ENCODE measurements at regions not wholly inside any gene's neighbourhood (a gene's known extent, or its start where the extent isn't known, plus 50 kb on each side); places are given as distances from the start of the nearest gene placed in this dataset.
A peak's percentile ranks its signal among the peaks of the same experiment; 100 is the strongest.

DNA sequence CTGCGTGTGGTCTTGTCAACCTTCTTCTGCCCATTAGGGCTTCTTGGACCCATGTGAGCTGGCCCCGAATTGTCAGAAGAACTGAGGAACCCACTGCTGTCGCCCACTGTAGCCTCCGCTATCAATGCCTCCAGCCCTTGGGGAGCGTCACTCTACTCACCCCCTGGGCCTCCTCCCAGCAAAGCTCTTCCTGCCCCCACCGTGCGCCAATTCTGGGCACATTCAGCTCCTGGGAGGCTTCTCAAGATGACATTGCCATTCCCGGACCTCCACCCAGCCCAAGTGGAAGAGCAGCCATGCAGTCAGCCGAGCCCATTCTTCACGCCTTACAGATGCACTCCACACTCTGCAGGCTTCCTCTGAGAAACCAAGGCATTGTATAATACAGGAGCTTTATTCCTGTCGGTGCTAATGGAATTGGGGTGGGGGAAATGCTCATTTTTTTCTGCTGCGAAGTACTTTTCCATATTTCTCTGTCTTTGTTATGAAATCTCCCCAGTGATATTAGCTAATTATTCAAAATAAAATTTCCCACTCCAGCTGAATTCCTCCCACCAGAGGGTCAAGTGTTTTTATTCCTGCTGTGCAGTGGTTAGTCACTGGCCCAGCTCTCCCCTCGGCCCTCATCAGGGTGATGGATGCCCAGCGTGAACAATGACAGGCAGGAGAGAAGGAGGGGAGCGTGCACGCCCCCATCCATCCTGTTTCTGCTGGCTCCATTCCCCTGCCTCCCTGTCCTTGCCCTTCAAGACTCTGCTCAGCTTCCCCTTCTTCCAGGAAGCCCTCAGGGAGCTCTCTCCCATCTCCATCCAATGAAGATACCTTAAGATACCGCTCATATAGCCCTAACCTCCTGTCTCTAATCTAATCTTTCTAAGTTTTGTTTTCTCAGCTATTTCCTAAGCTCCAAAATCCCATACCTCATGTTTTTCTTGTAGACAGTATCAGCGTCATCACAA is 87.7 kb downstream of the C16orf95 start:
- Mint-ChIP-seq H3K27ac (no peak overlapping the region), H3K4me1 (ENCODE audit: low read depth) (no peaks in the 10 kb centered on the region), H3K27me3 (ENCODE audit: low read depth) (peaks cover 10% of the 10 kb centered on the region), H3K9me3 (ENCODE audit: insufficient read depth) (no peaks in the 10 kb centered on the region), H3K4me3 (no peak overlapping the region), H3K36me3 (ENCODE audit: low read depth) (no peaks in the 10 kb centered on the region)
- DNase-seq (no peak), ATAC-seq (no peak)
- ChIA-PET CTCF (interaction anchor here (1.1 kb wide), 1 partner anchor 69 kb away, joined by 3 read pairs; no protein-coding TSS in a partner anchor), POLR2A (no interaction called here)

- DNase-seq: no peak
- peaks cover 16% of the 10 kb centered on the region for H3K27me3 Mint-ChIP-seq (ENCODE audit: low read depth)
- POLR2A ChIA-PET: no interaction called here
- H3K27ac Mint-ChIP-seq: no peak overlapping the region
- no peaks in the 10 kb centered on the region for H3K9me3 Mint-ChIP-seq (ENCODE audit: insufficient read depth)
- no peak for ATAC-seq
- H3K4me3 Mint-ChIP-seq: no peak overlapping the region
- H3K36me3 Mint-ChIP-seq (ENCODE audit: low read depth): no peaks in the 10 kb centered on the region
- H3K4me1 Mint-ChIP-seq (ENCODE audit: low read depth): peaks cover 4% of the 10 kb centered on the region
- CTCF ChIA-PET: no interaction called here
Measured at GRCh38 chr16:87230571-87230970, 86.6 kb downstream of the C16orf95 start.

GRCh38 chr16:87231295-87231694 is 85.9 kb downstream of the C16orf95 start:
- CTCF ChIA-PET: no interaction called here

GRCh38 chr16:87231911-87232310 is 85.3 kb downstream of the C16orf95 start:
- no peaks in the 10 kb centered on the region for H3K36me3 Mint-ChIP-seq (ENCODE audit: low read depth)
- ATAC-seq: no peak
- POLR2A ChIA-PET: no interaction called here
- peaks cover 17% of the 10 kb centered on the region for H3K4me1 Mint-ChIP-seq (ENCODE audit: low read depth)
- H3K27ac Mint-ChIP-seq: no peak overlapping the region
- no peak overlapping the region for H3K4me3 Mint-ChIP-seq
- peaks cover 19% of the 10 kb centered on the region for H3K27me3 Mint-ChIP-seq (ENCODE audit: low read depth)
- CTCF ChIA-PET: no interaction called here
- no peaks in the 10 kb centered on the region for H3K9me3 Mint-ChIP-seq (ENCODE audit: insufficient read depth)
- DNase-seq: no peak

More at GRCh38 chr16:87231295-87231694, 85.9 kb downstream of the C16orf95 start:
- DNase-seq: no peak
- Mint-ChIP-seq H3K27me3 (ENCODE audit: low read depth) (peaks cover 19% of the 10 kb centered on the region), H3K9me3 (ENCODE audit: insufficient read depth) (no peaks in the 10 kb centered on the region), H3K27ac (no peak overlapping the region), H3K4me3 (no peak overlapping the region), H3K36me3 (ENCODE audit: low read depth) (no peaks in the 10 kb centered on the region), H3K4me1 (ENCODE audit: low read depth) (peaks cover 11% of the 10 kb centered on the region)
- POLR2A ChIA-PET: no interaction called here
- no peak for ATAC-seq

- Mint-ChIP-seq H3K27ac (no peak overlapping the region), H3K9me3 (ENCODE audit: insufficient read depth) (no peaks in the 10 kb centered on the region), H3K27me3 (ENCODE audit: low read depth) (peaks cover 24% of the 10 kb centered on the region), H3K4me1 (ENCODE audit: low read depth) (peaks cover 21% of the 10 kb centered on the region), H3K4me3 (no peak overlapping the region), H3K36me3 (ENCODE audit: low read depth) (no peaks in the 10 kb centered on the region)
- ChIA-PET POLR2A (no interaction called here), CTCF (no interaction called here)
- no peak for ATAC-seq
- no peak for DNase-seq
Measured at GRCh38 chr16:87233928-87234327, 83.3 kb downstream of the C16orf95 start.

DNA sequence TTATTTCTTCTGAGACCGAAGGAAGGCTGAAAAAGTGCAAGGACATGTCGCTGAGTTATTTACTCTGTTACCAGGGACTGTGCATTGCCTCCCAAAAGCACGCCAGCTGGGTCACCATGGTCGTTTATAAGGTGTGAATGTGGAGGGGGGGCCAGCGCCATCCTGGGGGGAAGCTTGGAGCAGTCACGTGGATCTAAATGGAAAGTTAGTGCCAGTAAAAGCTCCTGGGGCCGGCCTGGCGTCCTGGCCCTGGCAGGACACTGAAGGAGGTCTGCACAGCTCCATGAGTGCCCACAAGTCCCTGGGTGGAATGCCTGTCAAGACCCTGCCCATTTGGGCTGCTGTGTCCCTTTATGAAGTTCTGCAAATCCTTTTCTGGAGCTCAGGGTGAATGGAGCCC is 82.6 kb downstream of the C16orf95 start:
- CTCF ChIA-PET: interaction anchor here (0.6 to 1.1 kb wide), 2 partner anchors 9 to 471 kb away, joined by 3 read pairs; no protein-coding TSS in a partner anchor
- H3K36me3 Mint-ChIP-seq (ENCODE audit: low read depth): no peaks in the 10 kb centered on the region
- peaks cover 21% of the 10 kb centered on the region for H3K4me1 Mint-ChIP-seq (ENCODE audit: low read depth)
- H3K27ac Mint-ChIP-seq: no peak overlapping the region
- no peaks in the 10 kb centered on the region for H3K9me3 Mint-ChIP-seq (ENCODE audit: insufficient read depth)
- no peak for DNase-seq
- H3K27me3 Mint-ChIP-seq (ENCODE audit: low read depth): peaks cover 27% of the 10 kb centered on the region
- POLR2A ChIA-PET: no interaction called here
- no peak for ATAC-seq
- no peak overlapping the region for H3K4me3 Mint-ChIP-seq

GRCh38 chr16:87235810-87236515 is 81.2 kb downstream of the C16orf95 start:
- ATAC-seq (peak; percentile 79), DNase-seq (peak; percentile 59)
- CTCF ChIA-PET: interaction anchor here (1.0 to 1.4 kb wide), 2 partner anchors 43 to 159 kb away, joined by 3 read pairs; no protein-coding TSS in a partner anchor

DNA sequence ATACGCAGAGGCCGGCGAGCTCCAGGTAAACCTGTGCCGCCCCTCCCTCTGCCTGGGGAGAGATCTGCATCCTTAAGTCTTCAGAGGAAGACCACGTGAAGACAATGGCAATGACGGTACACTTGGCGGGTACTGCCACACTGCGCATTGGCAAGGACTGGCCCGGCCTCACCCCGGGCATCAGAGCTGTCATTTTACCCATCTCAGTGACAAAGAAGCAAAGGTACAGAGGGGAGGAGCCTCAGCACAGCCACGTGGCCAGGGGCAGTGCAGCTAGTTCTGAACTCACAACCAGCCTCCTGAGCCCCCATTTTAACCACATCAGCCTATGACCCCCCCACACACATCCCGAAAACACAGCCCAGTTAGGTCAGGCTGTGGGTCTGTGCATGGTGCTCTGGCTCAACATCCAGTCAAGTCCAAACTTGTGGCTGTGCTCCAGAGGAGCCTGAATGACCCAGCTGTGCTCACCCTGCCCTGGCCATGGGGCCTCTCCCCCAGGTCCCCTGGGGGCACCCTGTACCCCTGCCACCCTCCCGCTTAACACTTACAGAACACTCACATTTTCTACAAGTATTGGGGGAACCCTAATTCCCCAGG is 80.6 kb downstream of the C16orf95 start:
- POLR2A ChIA-PET: no interaction called here
- Mint-ChIP-seq H3K27ac (peak overlapping the region; percentile 70), H3K4me1 (ENCODE audit: low read depth) (peaks cover 21% of the 10 kb centered on the region), H3K9me3 (ENCODE audit: insufficient read depth) (no peaks in the 10 kb centered on the region), H3K4me3 (peak overlapping the region; percentile 41), H3K36me3 (ENCODE audit: low read depth) (no peaks in the 10 kb centered on the region), H3K27me3 (ENCODE audit: low read depth) (peaks cover 32% of the 10 kb centered on the region)
- peak; percentile 45 for ATAC-seq
- DNase-seq: peak; percentile 22
- CTCF ChIA-PET: interaction anchor here (1.0 to 1.4 kb wide), 2 partner anchors 43 to 158 kb away, joined by 3 read pairs; no protein-coding TSS in a partner anchor

More at GRCh38 chr16:87235810-87236515, 81.2 kb downstream of the C16orf95 start:
- Mint-ChIP-seq H3K9me3 (ENCODE audit: insufficient read depth) (no peaks in the 10 kb centered on the region), H3K27me3 (ENCODE audit: low read depth) (peaks cover 35% of the 10 kb centered on the region), H3K27ac (peak overlapping the region; percentile 70), H3K4me1 (ENCODE audit: low read depth) (peaks cover 21% of the 10 kb centered on the region), H3K4me3 (peak overlapping the region; percentile 41), H3K36me3 (ENCODE audit: low read depth) (no peaks in the 10 kb centered on the region)
- POLR2A ChIA-PET: no interaction called here

DNA sequence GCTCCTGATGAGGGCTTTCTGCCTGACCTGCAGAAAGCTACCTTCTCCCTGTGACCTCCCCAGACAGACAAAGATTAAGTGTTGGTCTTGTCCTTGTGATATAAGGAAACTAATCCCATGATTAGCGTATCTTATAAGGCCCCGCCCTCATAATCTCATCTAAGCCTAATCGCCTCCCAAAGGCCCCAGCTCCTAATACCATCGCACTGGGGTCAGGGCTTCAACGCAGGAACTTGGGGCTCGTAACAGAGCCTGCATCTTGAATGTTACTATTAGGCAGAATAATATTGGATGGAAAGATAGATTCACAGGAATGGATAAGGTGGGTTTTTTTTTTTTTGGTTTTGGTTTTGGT is 78.9 kb downstream of the C16orf95 start:
- ChIA-PET CTCF (no interaction called here), POLR2A (no interaction called here)
- no peak overlapping the region for H3K27ac Mint-ChIP-seq
- no peak overlapping the region for H3K4me3 Mint-ChIP-seq
- DNase-seq: no peak
- H3K36me3 Mint-ChIP-seq (ENCODE audit: low read depth): no peaks in the 10 kb centered on the region
- H3K9me3 Mint-ChIP-seq (ENCODE audit: insufficient read depth): no peaks in the 10 kb centered on the region
- peaks cover 32% of the 10 kb centered on the region for H3K27me3 Mint-ChIP-seq (ENCODE audit: low read depth)
- peaks cover 21% of the 10 kb centered on the region for H3K4me1 Mint-ChIP-seq (ENCODE audit: low read depth)
- ATAC-seq: no peak

DNA sequence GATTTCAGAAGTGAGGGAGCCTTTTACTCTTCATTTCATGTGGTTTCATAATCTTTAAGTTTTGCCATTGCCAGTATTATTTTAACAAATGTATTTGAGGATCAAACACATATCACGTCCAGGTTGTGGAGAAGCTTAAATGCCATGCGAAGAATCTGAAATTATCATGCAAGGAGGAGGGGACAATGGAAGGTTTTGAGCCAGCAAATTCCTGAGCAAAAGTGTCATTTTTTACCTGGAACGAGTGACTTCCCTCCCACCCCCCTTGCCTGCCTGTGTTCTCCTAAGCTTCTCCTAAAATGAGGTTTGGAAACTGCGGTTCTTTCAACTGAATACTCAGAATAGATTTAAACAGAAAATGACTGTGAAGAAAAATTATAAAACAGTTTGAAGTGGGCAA is 77.6 kb downstream of the C16orf95 start:
- ChIA-PET CTCF (no interaction called here), POLR2A (no interaction called here)
- Mint-ChIP-seq H3K36me3 (ENCODE audit: low read depth) (no peaks in the 10 kb centered on the region), H3K4me1 (ENCODE audit: low read depth) (peaks cover 21% of the 10 kb centered on the region), H3K27me3 (ENCODE audit: low read depth) (peaks cover 28% of the 10 kb centered on the region), H3K4me3 (no peak overlapping the region), H3K9me3 (ENCODE audit: insufficient read depth) (no peaks in the 10 kb centered on the region), H3K27ac (no peak overlapping the region)
- ATAC-seq (no peak), DNase-seq (no peak)

DNA sequence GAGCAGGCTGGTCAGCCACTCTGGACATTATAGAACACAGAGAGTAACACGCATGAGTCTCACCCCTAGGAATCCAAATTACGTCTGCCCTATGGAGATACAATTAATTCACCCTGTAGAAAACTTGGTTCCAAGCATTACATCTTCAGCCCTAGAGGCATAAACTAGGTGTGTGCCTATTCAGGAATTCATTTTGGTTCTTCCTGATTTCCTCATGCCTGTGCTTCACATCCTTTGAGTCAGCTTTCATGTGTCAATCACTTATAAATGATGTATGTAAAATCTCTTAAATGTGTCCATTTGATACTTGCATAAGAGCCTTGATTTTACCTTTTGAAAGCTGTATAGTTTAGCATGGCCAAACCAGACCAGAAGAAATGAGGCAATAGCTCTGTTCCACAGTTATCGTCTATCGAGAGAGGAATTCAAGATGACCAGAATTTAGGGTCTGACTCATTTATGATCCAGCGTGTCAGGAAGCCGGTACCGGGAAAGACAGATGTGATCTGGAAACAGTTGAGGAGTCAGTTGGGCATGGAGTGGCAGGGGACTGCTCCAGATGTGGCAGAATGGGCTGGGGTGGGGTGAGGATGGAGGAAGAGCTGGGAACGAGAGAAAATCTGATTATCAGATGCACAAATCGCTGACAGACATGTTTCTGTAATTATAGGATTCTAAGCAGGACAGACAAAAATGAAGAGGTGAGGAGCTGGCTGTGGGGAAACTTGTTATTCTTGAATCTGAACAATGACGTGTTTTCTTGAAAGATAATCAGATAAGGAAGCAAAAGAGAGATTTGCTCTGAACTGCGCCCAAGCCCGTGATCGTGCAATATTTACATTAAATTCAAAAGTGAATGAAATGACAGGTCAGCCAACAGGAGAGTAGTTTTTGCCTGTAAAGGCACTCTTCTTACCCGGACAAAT is 76.7 kb downstream of the C16orf95 start:
- Mint-ChIP-seq H3K4me1 (ENCODE audit: low read depth) (peaks cover 18% of the 10 kb centered on the region), H3K36me3 (ENCODE audit: low read depth) (no peaks in the 10 kb centered on the region), H3K27me3 (ENCODE audit: low read depth) (peaks cover 22% of the 10 kb centered on the region), H3K27ac (no peak overlapping the region), H3K9me3 (ENCODE audit: insufficient read depth) (no peaks in the 10 kb centered on the region), H3K4me3 (no peak overlapping the region)
- DNase-seq: no peak
- POLR2A ChIA-PET: no interaction called here
- CTCF ChIA-PET: no interaction called here
- no peak for ATAC-seq
